Activated naive CD4-positive, alpha-beta T cell treated with anti-CD3 and anti-CD28 coated beads, Interleukin-2, amount 10 ng/mL, durations not matched to agents 7 days and 5 days (primary cell): ENCODE measurements at regions not wholly inside any gene's neighbourhood (a gene's known extent, or its start where the extent isn't known, plus 50 kb on each side); places are given as distances from the start of the nearest gene placed in this dataset.

Experiments
- CTCF ChIA-PET: fragments of 350-600 bp; sonication (Branson Sonifier 250); formaldehyde crosslinking; loops from one replicate; lab custom pipeline; 2021; ENCODE audit warnings: antibody characterized with exemption; lab: Charles Lee
- DNase-seq: peaks from one replicate; pipeline ENCODE4 v3.0.0-alpha.2; 2020
- H3K27ac Mint-ChIP-seq: one replicate; pipeline ENCODE4 v1.8.0; 2021; ENCODE audit warnings: mild to moderate bottlenecking, moderate library complexity, mixed read lengths
- H3K27me3 Mint-ChIP-seq: one replicate; pipeline ENCODE4 v1.8.0; 2021; ENCODE audit warnings: mild to moderate bottlenecking, mixed read lengths
- H3K36me3 Mint-ChIP-seq: one replicate; pipeline ENCODE4 v1.8.0; 2021; ENCODE audit warnings: mixed read lengths
- H3K4me1 Mint-ChIP-seq: one replicate; pipeline ENCODE4 v1.8.0; 2021; ENCODE audit warnings: mixed read lengths
- H3K4me3 Mint-ChIP-seq: one replicate; pipeline ENCODE4 v1.8.0; 2021; ENCODE audit warnings: mild to moderate bottlenecking, moderate library complexity, mixed read lengths
- H3K9me3 Mint-ChIP-seq: one replicate; pipeline ENCODE4 v1.8.0; 2021; ENCODE audit warnings: mixed read lengths

GRCh38 chr3:145776782-145777408 lies 384.1 kb downstream of the PLOD2 start:
- H3K9me3 Mint-ChIP-seq: no peaks in the 10 kb centered on the region
- CTCF ChIA-PET: interaction anchor here (0.8 to 1.8 kb wide), 2 partner anchors 22 to 413 kb away, joined by 3 to 4 read pairs; no protein-coding TSS in a partner anchor
- DNase-seq: peak; percentile 20

GRCh38 chr3:145780301-145780700 lies 380.7 kb downstream of the PLOD2 start:
- H3K27me3 Mint-ChIP-seq: no peaks in the 10 kb centered on the region
- no peak overlapping the region for H3K27ac Mint-ChIP-seq
- no peak for DNase-seq
- H3K9me3 Mint-ChIP-seq: no peaks in the 10 kb centered on the region
- CTCF ChIA-PET: no interaction called here
- H3K4me1 Mint-ChIP-seq: no peaks in the 10 kb centered on the region
- no peak overlapping the region for H3K4me3 Mint-ChIP-seq
- no peaks in the 10 kb centered on the region for H3K36me3 Mint-ChIP-seq

More at GRCh38 chr3:145776782-145777408, 384.1 kb downstream of the PLOD2 start:
- H3K27ac Mint-ChIP-seq: no peak overlapping the region
- no peaks in the 10 kb centered on the region for H3K4me1 Mint-ChIP-seq
- H3K4me3 Mint-ChIP-seq: no peak overlapping the region
- no peaks in the 10 kb centered on the region for H3K27me3 Mint-ChIP-seq
- no peaks in the 10 kb centered on the region for H3K36me3 Mint-ChIP-seq

GRCh38 chr3:145785668-145786067 lies 375.3 kb downstream of the PLOD2 start:
- Mint-ChIP-seq H3K4me1 (no peaks in the 10 kb centered on the region), H3K36me3 (no peaks in the 10 kb centered on the region), H3K4me3 (no peak overlapping the region), H3K27ac (no peak overlapping the region), H3K27me3 (no peaks in the 10 kb centered on the region), H3K9me3 (no peaks in the 10 kb centered on the region)
- no peak for DNase-seq
- CTCF ChIA-PET: interaction anchor here (0.6 kb wide), 1 partner anchor 570 kb away, joined by 3 read pairs; no protein-coding TSS in a partner anchor

- Mint-ChIP-seq H3K27me3 (no peaks in the 10 kb centered on the region), H3K36me3 (no peaks in the 10 kb centered on the region), H3K4me3 (no peak overlapping the region), H3K4me1 (no peaks in the 10 kb centered on the region), H3K9me3 (peaks cover 10% of the 10 kb centered on the region), H3K27ac (no peak overlapping the region)
- CTCF ChIA-PET: no interaction called here
- no peak for DNase-seq
Measured at GRCh38 chr3:145798007-145798406, 363.0 kb downstream of the PLOD2 start.

GRCh38 chr3:145798696-145799537 lies 362.1 kb downstream of the PLOD2 start:
- Mint-ChIP-seq H3K36me3 (no peaks in the 10 kb centered on the region), H3K27me3 (no peaks in the 10 kb centered on the region), H3K4me3 (no peak overlapping the region), H3K27ac (no peak overlapping the region), H3K4me1 (no peaks in the 10 kb centered on the region), H3K9me3 (peaks cover 5% of the 10 kb centered on the region)
- CTCF ChIA-PET: interaction anchor here (0.8 kb wide), 1 partner anchor 22 kb away, joined by 3 read pairs; no protein-coding TSS in a partner anchor
- DNase-seq: no peak

GRCh38 chr3:145801696-145802095 lies 359.3 kb downstream of the PLOD2 start:
- no peaks in the 10 kb centered on the region for H3K36me3 Mint-ChIP-seq
- no peak overlapping the region for H3K4me3 Mint-ChIP-seq
- no peaks in the 10 kb centered on the region for H3K4me1 Mint-ChIP-seq
- H3K27me3 Mint-ChIP-seq: no peaks in the 10 kb centered on the region
- no peak overlapping the region for H3K27ac Mint-ChIP-seq
- peaks cover under 1% of the 10 kb centered on the region for H3K9me3 Mint-ChIP-seq
- CTCF ChIA-PET: no interaction called here
- DNase-seq: no peak

- Mint-ChIP-seq H3K9me3 (no peaks in the 10 kb centered on the region), H3K27me3 (no peaks in the 10 kb centered on the region), H3K27ac (no peak overlapping the region), H3K36me3 (no peaks in the 10 kb centered on the region), H3K4me3 (no peak overlapping the region), H3K4me1 (no peaks in the 10 kb centered on the region)
- DNase-seq: no peak
- CTCF ChIA-PET: no interaction called here
Measured at GRCh38 chr3:145807990-145808389, 353.0 kb downstream of the PLOD2 start.

GRCh38 chr3:145812391-145812790 lies 348.6 kb downstream of the PLOD2 start:
- Mint-ChIP-seq H3K4me3 (no peak overlapping the region), H3K9me3 (no peaks in the 10 kb centered on the region), H3K27me3 (no peaks in the 10 kb centered on the region), H3K4me1 (no peaks in the 10 kb centered on the region), H3K36me3 (no peaks in the 10 kb centered on the region), H3K27ac (no peak overlapping the region)
- CTCF ChIA-PET: no interaction called here
- DNase-seq: no peak

GRCh38 chr3:145815707-145816413 lies 345.1 kb downstream of the PLOD2 start:
- Mint-ChIP-seq H3K9me3 (peaks cover 2% of the 10 kb centered on the region), H3K27me3 (no peaks in the 10 kb centered on the region), H3K36me3 (no peaks in the 10 kb centered on the region), H3K27ac (no peak overlapping the region), H3K4me1 (no peaks in the 10 kb centered on the region), H3K4me3 (no peak overlapping the region)
- no peak for DNase-seq
- CTCF ChIA-PET: no interaction called here

GRCh38 chr3:145817870-145818483 lies 343.0 kb downstream of the PLOD2 start:
- H3K27me3 Mint-ChIP-seq: no peaks in the 10 kb centered on the region
- CTCF ChIA-PET: no interaction called here
- no peak overlapping the region for H3K4me3 Mint-ChIP-seq
- peaks cover 2% of the 10 kb centered on the region for H3K9me3 Mint-ChIP-seq
- no peaks in the 10 kb centered on the region for H3K36me3 Mint-ChIP-seq
- DNase-seq: no peak
- H3K27ac Mint-ChIP-seq: no peak overlapping the region
- no peaks in the 10 kb centered on the region for H3K4me1 Mint-ChIP-seq

- H3K4me1 Mint-ChIP-seq: no peaks in the 10 kb centered on the region
- no peaks in the 10 kb centered on the region for H3K36me3 Mint-ChIP-seq
- no peak overlapping the region for H3K4me3 Mint-ChIP-seq
- CTCF ChIA-PET: no interaction called here
- no peaks in the 10 kb centered on the region for H3K27me3 Mint-ChIP-seq
- no peak overlapping the region for H3K27ac Mint-ChIP-seq
- no peak for DNase-seq
- peaks cover 2% of the 10 kb centered on the region for H3K9me3 Mint-ChIP-seq
Measured at GRCh38 chr3:145820170-145820569, 340.8 kb downstream of the PLOD2 start.

- Mint-ChIP-seq H3K9me3 (peaks cover 4% of the 10 kb centered on the region), H3K4me1 (no peaks in the 10 kb centered on the region), H3K27me3 (no peaks in the 10 kb centered on the region), H3K27ac (no peak overlapping the region), H3K4me3 (no peak overlapping the region), H3K36me3 (no peaks in the 10 kb centered on the region)
- DNase-seq: no peak
- CTCF ChIA-PET: no interaction called here
Measured at GRCh38 chr3:145842294-145842902, 318.6 kb downstream of the PLOD2 start.

- no peak overlapping the region for H3K4me3 Mint-ChIP-seq
- no peaks in the 10 kb centered on the region for H3K4me1 Mint-ChIP-seq
- no peaks in the 10 kb centered on the region for H3K27me3 Mint-ChIP-seq
- DNase-seq: no peak
- H3K36me3 Mint-ChIP-seq: no peaks in the 10 kb centered on the region
- H3K27ac Mint-ChIP-seq: no peak overlapping the region
- peaks cover 4% of the 10 kb centered on the region for H3K9me3 Mint-ChIP-seq
- CTCF ChIA-PET: no interaction called here
Measured at GRCh38 chr3:145843561-145843960, 317.4 kb downstream of the PLOD2 start.

- Mint-ChIP-seq H3K27ac (no peak overlapping the region), H3K36me3 (no peaks in the 10 kb centered on the region), H3K9me3 (peaks cover 4% of the 10 kb centered on the region), H3K27me3 (no peaks in the 10 kb centered on the region), H3K4me3 (no peak overlapping the region), H3K4me1 (no peaks in the 10 kb centered on the region)
- CTCF ChIA-PET: no interaction called here
- DNase-seq: no peak
Measured at GRCh38 chr3:145849115-145849514, 311.9 kb downstream of the PLOD2 start.
